ENCODE measurements at regions not wholly inside any gene's neighbourhood (a gene's known extent, or its start where the extent isn't known, plus 50 kb on each side); places are given as distances from the start of the nearest gene placed in this dataset.

GRCh38 chr11:129267716-129268115, 75.6 kb upstream of the ARHGAP32 start:
- DNase-seq (ENCODE audit: low read depth, low spot score): no peak

- DNase-seq (ENCODE audit: low read depth, low spot score): no peak
Measured at GRCh38 chr11:129266536-129266935, 74.4 kb upstream of the ARHGAP32 start.

- DNase-seq (ENCODE audit: low read depth, low spot score): no peak
Measured at GRCh38 chr11:129265125-129265788, 73.1 kb upstream of the ARHGAP32 start.

- no peak for DNase-seq (ENCODE audit: low read depth, low spot score)
Measured at GRCh38 chr11:129264114-129264513, 72.0 kb upstream of the ARHGAP32 start.

- DNase-seq (ENCODE audit: low read depth, low spot score): no peak
Measured at GRCh38 chr11:129260750-129261149, 68.6 kb upstream of the ARHGAP32 start.

GRCh38 chr11:129259931-129260348, 67.8 kb upstream of the ARHGAP32 start:
- no peak for DNase-seq (ENCODE audit: low read depth, low spot score)

- DNase-seq (ENCODE audit: low read depth, low spot score): no peak
Measured at GRCh38 chr11:129258205-129258604, 66.1 kb upstream of the ARHGAP32 start.

GRCh38 chr11:129257512-129257911, 65.4 kb upstream of the ARHGAP32 start:
- DNase-seq (ENCODE audit: low read depth, low spot score): no peak

GRCh38 chr11:129252621-129253020, 60.5 kb upstream of the ARHGAP32 start:
- peak; percentile 23 for DNase-seq (ENCODE audit: low read depth, low spot score)

GRCh38 chr11:129251067-129251466, 58.9 kb upstream of the ARHGAP32 start:
- no peak for DNase-seq (ENCODE audit: low read depth, low spot score)

GRCh38 chr11:129249923-129250322, 57.8 kb upstream of the ARHGAP32 start:
- no peak for DNase-seq (ENCODE audit: low read depth, low spot score)

- no peak for DNase-seq (ENCODE audit: low read depth, low spot score)
Measured at GRCh38 chr11:129249351-129249750, 57.2 kb upstream of the ARHGAP32 start.

- DNase-seq (ENCODE audit: low read depth, low spot score): no peak
Measured at GRCh38 chr11:129248618-129249017, 56.5 kb upstream of the ARHGAP32 start.

- DNase-seq (ENCODE audit: low read depth, low spot score): no peak
Measured at GRCh38 chr11:129247135-129247534, 55.0 kb upstream of the ARHGAP32 start.

GRCh38 chr11:129242855-129243254, 50.7 kb upstream of the ARHGAP32 start:
- DNase-seq (ENCODE audit: low read depth, low spot score): no peak

Measured in ELF-1 (cell line).